CD8-positive, alpha-beta memory T cell (primary cell): ENCODE measurements at regions not wholly inside any gene's neighbourhood (a gene's known extent, or its start where the extent isn't known, plus 50 kb on each side); places are given as distances from the start of the nearest gene placed in this dataset.

Experiments
- CTCF ChIA-PET: fragments of 350-600 bp; sonication (Branson Sonifier 250); formaldehyde crosslinking; loops from one replicate; lab custom pipeline; 2021; ENCODE audit warnings: antibody characterized with exemption; lab: Charles Lee
- POLR2A ChIA-PET: fragments of 350-600 bp; sonication (Branson Sonifier 250); formaldehyde crosslinking; loops from one replicate; lab custom pipeline; 2021; ENCODE audit warnings: antibody characterized with exemption; lab: Charles Lee
- DNase-seq, 5 donors: peaks; one replicate each; pipeline versions ENCODE4 v3.0.0 to v3.0.0-alpha.2; 2020 to 2022; ENCODE audit warnings: mixed read lengths in 1 of 5
- H3K27ac ChIP-seq: one replicate; pipeline ENCODE4 v1.7.0; 2013; ENCODE audit warnings: low read depth, mild to moderate bottlenecking, low read length, moderate library complexity
- H3K27me3 ChIP-seq: 2 replicates; pipeline ENCODE4 v1.7.0; 2013; ENCODE audit warnings: low read length, mild to moderate bottlenecking; ENCODE audit not compliant: insufficient read depth, poor library complexity, severe bottlenecking
- H3K36me3 ChIP-seq: 2 replicates; pipeline ENCODE4 v1.7.0; 2013; ENCODE audit warnings: mild to moderate bottlenecking, low read length, moderate library complexity; ENCODE audit not compliant: insufficient read depth
- H3K4me1 ChIP-seq: 2 replicates; pipeline ENCODE4 v1.7.0; 2013; ENCODE audit warnings: mild to moderate bottlenecking, low read length, moderate library complexity; ENCODE audit not compliant: insufficient read depth
- H3K4me3 ChIP-seq: 2 replicates; pipeline ENCODE4 v1.7.0; 2013; ENCODE audit warnings: mild to moderate bottlenecking, low read length
- H3K9me3 ChIP-seq: 2 replicates; pipeline ENCODE4 v1.7.0; 2013; ENCODE audit warnings: mild to moderate bottlenecking, low read length
- H3K27ac Mint-ChIP-seq, 8 donors: one replicate each; pipeline ENCODE4 v1.8.0; 2020 to 2021; ENCODE audit warnings: mixed read lengths in 8 of 8, mild to moderate bottlenecking in 6 of 8, inconsistent platforms in 3 of 8, moderate library complexity in 3 of 8
- H3K27me3 Mint-ChIP-seq, 2 donors: one replicate each; pipeline ENCODE4 v1.8.0; 2020 to 2021; ENCODE audit warnings: mixed read lengths in 2 of 2, mild to moderate bottlenecking in 1 of 2, moderate library complexity in 1 of 2
- H3K36me3 Mint-ChIP-seq, 3 donors: one replicate each; pipeline ENCODE4 v1.8.0; 2020 to 2021; ENCODE audit warnings: mixed read lengths in 3 of 3, inconsistent platforms in 1 of 3, mild to moderate bottlenecking in 1 of 3
- H3K4me1 Mint-ChIP-seq, 3 donors: one replicate each; pipeline ENCODE4 v1.8.0; 2020 to 2021; ENCODE audit warnings: mixed read lengths in 3 of 3, inconsistent platforms in 1 of 3, mild to moderate bottlenecking in 1 of 3
- H3K4me3 Mint-ChIP-seq, 7 donors: one replicate each; pipeline ENCODE4 v1.8.0; 2020 to 2021; ENCODE audit warnings: mixed read lengths in 7 of 7, mild to moderate bottlenecking in 6 of 7, moderate library complexity in 4 of 7, inconsistent platforms in 2 of 7
- H3K9me3 Mint-ChIP-seq, 5 donors: one replicate each; pipeline ENCODE4 v1.8.0; 2020 to 2022; ENCODE audit warnings: mixed read lengths in 5 of 5, mild to moderate bottlenecking in 3 of 5, moderate library complexity in 2 of 5, inconsistent platforms in 1 of 5

GRCh38 chr12:98123021-98123461 is 392.3 kb upstream of the TMPO start:
- Histone ChIP-seq H3K27me3 (no peaks in the 10 kb centered on the region), H3K9me3 (no peaks in the 10 kb centered on the region), H3K4me3 (no peak overlapping the region), H3K36me3 (no peaks in the 10 kb centered on the region), H3K27ac (no peak overlapping the region), H3K4me1 (no peaks in the 10 kb centered on the region)
- CTCF ChIA-PET = no interaction called here
- Mint-ChIP-seq H3K27me3 (peaks cover under 1 to 13% of the 10 kb centered on the region in 2 donors), H3K36me3 (no peaks in the 10 kb centered on the region), H3K4me3 (no peak overlapping the region), H3K4me1 (no peaks in the 10 kb centered on the region), H3K27ac (no peak overlapping the region), H3K9me3 (no peaks in the 10 kb centered on the region)
- no peak for DNase-seq
- POLR2A ChIA-PET = no interaction called here

GRCh38 chr12:98126637-98127335 is 388.6 kb upstream of the TMPO start:
- no peak overlapping the region for H3K27ac Mint-ChIP-seq
- H3K36me3 ChIP-seq = no peaks in the 10 kb centered on the region
- no peaks in the 10 kb centered on the region for H3K9me3 Mint-ChIP-seq
- peak overlapping the region in 1 of 7 donors; percentile 8 for H3K4me3 Mint-ChIP-seq
- no peaks in the 10 kb centered on the region for H3K36me3 Mint-ChIP-seq
- H3K27ac ChIP-seq = no peak overlapping the region
- H3K4me1 Mint-ChIP-seq = no peaks in the 10 kb centered on the region
- no peaks in the 10 kb centered on the region for H3K4me1 ChIP-seq
- H3K27me3 ChIP-seq = no peaks in the 10 kb centered on the region
- H3K9me3 ChIP-seq = no peaks in the 10 kb centered on the region
- ChIA-PET POLR2A (no interaction called here), CTCF (no interaction called here)
- DNase-seq = no peak
- H3K4me3 ChIP-seq = no peak overlapping the region
- peaks cover under 1 to 22% of the 10 kb centered on the region in 2 donors for H3K27me3 Mint-ChIP-seq

GRCh38 chr12:98127336-98127679 is 388.1 kb upstream of the TMPO start:
- POLR2A ChIA-PET = no interaction called here
- no peaks in the 10 kb centered on the region for H3K9me3 Mint-ChIP-seq
- H3K27me3 Mint-ChIP-seq = peaks cover 3 to 25% of the 10 kb centered on the region in 2 donors
- no peaks in the 10 kb centered on the region for H3K36me3 Mint-ChIP-seq
- no peaks in the 10 kb centered on the region for H3K4me1 Mint-ChIP-seq
- H3K4me3 ChIP-seq = no peak overlapping the region
- DNase-seq = no peak
- H3K36me3 ChIP-seq = no peaks in the 10 kb centered on the region
- H3K27me3 ChIP-seq = no peaks in the 10 kb centered on the region
- CTCF ChIA-PET = no interaction called here
- H3K27ac Mint-ChIP-seq = no peak overlapping the region
- H3K27ac ChIP-seq = no peak overlapping the region
- no peaks in the 10 kb centered on the region for H3K4me1 ChIP-seq
- H3K4me3 Mint-ChIP-seq = no peak overlapping the region
- H3K9me3 ChIP-seq = no peaks in the 10 kb centered on the region

GRCh38 chr12:98127854-98128253 is 387.5 kb upstream of the TMPO start:
- POLR2A ChIA-PET = no interaction called here
- H3K9me3 Mint-ChIP-seq = peaks cover 0 to under 1% (median 0%) of the 10 kb centered on the region in 5 donors
- CTCF ChIA-PET = no interaction called here

GRCh38 chr12:98136544-98136943 is 378.8 kb upstream of the TMPO start:
- H3K4me3 ChIP-seq = no peak overlapping the region
- H3K27ac ChIP-seq = no peak overlapping the region
- POLR2A ChIA-PET = no interaction called here
- Mint-ChIP-seq H3K4me1 (no peaks in the 10 kb centered on the region), H3K9me3 (peaks cover 0 to 1% (median 0%) of the 10 kb centered on the region in 5 donors), H3K27me3 (peaks cover 3 to 5% of the 10 kb centered on the region in 2 donors), H3K27ac (no peak overlapping the region), H3K36me3 (no peaks in the 10 kb centered on the region), H3K4me3 (no peak overlapping the region)
- H3K9me3 ChIP-seq = no peaks in the 10 kb centered on the region
- H3K4me1 ChIP-seq = no peaks in the 10 kb centered on the region
- CTCF ChIA-PET = no interaction called here
- H3K27me3 ChIP-seq = no peaks in the 10 kb centered on the region
- no peak for DNase-seq
- no peaks in the 10 kb centered on the region for H3K36me3 ChIP-seq

More at GRCh38 chr12:98127854-98128253, 387.5 kb upstream of the TMPO start:
- no peak overlapping the region for H3K4me3 ChIP-seq
- Mint-ChIP-seq H3K27me3 (peaks cover 3 to 25% of the 10 kb centered on the region in 2 donors), H3K27ac (no peak overlapping the region), H3K4me1 (no peaks in the 10 kb centered on the region), H3K4me3 (no peak overlapping the region), H3K36me3 (no peaks in the 10 kb centered on the region)
- no peak for DNase-seq
- H3K36me3 ChIP-seq = no peaks in the 10 kb centered on the region
- H3K4me1 ChIP-seq = no peaks in the 10 kb centered on the region
- no peaks in the 10 kb centered on the region for H3K27me3 ChIP-seq
- no peaks in the 10 kb centered on the region for H3K9me3 ChIP-seq
- no peak overlapping the region for H3K27ac ChIP-seq

GRCh38 chr12:98137278-98137677 is 378.1 kb upstream of the TMPO start:
- POLR2A ChIA-PET = no interaction called here
- CTCF ChIA-PET = no interaction called here
- H3K27ac Mint-ChIP-seq = no peak overlapping the region

GRCh38 chr12:98144953-98145352 is 370.4 kb upstream of the TMPO start:
- POLR2A ChIA-PET = no interaction called here
- H3K4me3 ChIP-seq = no peak overlapping the region

More at GRCh38 chr12:98137278-98137677, 378.1 kb upstream of the TMPO start:
- H3K4me3 ChIP-seq = no peak overlapping the region
- DNase-seq = no peak
- H3K4me1 ChIP-seq = no peaks in the 10 kb centered on the region
- Mint-ChIP-seq H3K4me1 (no peaks in the 10 kb centered on the region), H3K27me3 (no peaks in the 10 kb centered on the region), H3K4me3 (no peak overlapping the region), H3K9me3 (peaks cover 0 to 1% (median 0%) of the 10 kb centered on the region in 5 donors), H3K36me3 (no peaks in the 10 kb centered on the region)
- no peak overlapping the region for H3K27ac ChIP-seq
- H3K36me3 ChIP-seq = no peaks in the 10 kb centered on the region
- no peaks in the 10 kb centered on the region for H3K27me3 ChIP-seq
- H3K9me3 ChIP-seq = no peaks in the 10 kb centered on the region

GRCh38 chr12:98146043-98146442 is 369.3 kb upstream of the TMPO start:
- no peak overlapping the region for H3K27ac ChIP-seq
- no peaks in the 10 kb centered on the region for H3K4me1 ChIP-seq
- no peak overlapping the region for H3K4me3 ChIP-seq
- H3K4me3 Mint-ChIP-seq = no peak overlapping the region
- H3K27me3 Mint-ChIP-seq = peaks cover 4 to 6% of the 10 kb centered on the region in 2 donors
- CTCF ChIA-PET = no interaction called here
- no peaks in the 10 kb centered on the region for H3K9me3 ChIP-seq
- no peak for DNase-seq
- POLR2A ChIA-PET = no interaction called here
- no peaks in the 10 kb centered on the region for H3K36me3 ChIP-seq
- H3K9me3 Mint-ChIP-seq = peaks cover 0 to 3% (median 0%) of the 10 kb centered on the region in 5 donors
- no peaks in the 10 kb centered on the region for H3K27me3 ChIP-seq
- no peaks in the 10 kb centered on the region for H3K4me1 Mint-ChIP-seq
- no peak overlapping the region for H3K27ac Mint-ChIP-seq
- H3K36me3 Mint-ChIP-seq = no peaks in the 10 kb centered on the region

More at GRCh38 chr12:98144953-98145352, 370.4 kb upstream of the TMPO start:
- CTCF ChIA-PET = no interaction called here
- Histone ChIP-seq H3K27ac (no peak overlapping the region), H3K36me3 (no peaks in the 10 kb centered on the region), H3K4me1 (no peaks in the 10 kb centered on the region), H3K9me3 (no peaks in the 10 kb centered on the region), H3K27me3 (no peaks in the 10 kb centered on the region)
- Mint-ChIP-seq H3K9me3 (peaks cover 0 to 3% (median 0%) of the 10 kb centered on the region in 5 donors), H3K36me3 (no peaks in the 10 kb centered on the region), H3K4me3 (no peak overlapping the region), H3K27me3 (peaks cover 4 to 6% of the 10 kb centered on the region in 2 donors), H3K4me1 (no peaks in the 10 kb centered on the region), H3K27ac (no peak overlapping the region)
- DNase-seq = no peak
